AG04449 (cell line): ENCODE measurements at regions not wholly inside any gene's neighbourhood (a gene's known extent, or its start where the extent isn't known, plus 50 kb on each side); places are given as distances from the start of the nearest gene placed in this dataset.

ENCODE experiments used
- CTCF ChIA-PET: fragments of 350-600 bp; formaldehyde crosslinking; extraction: SDS; loops from one replicate; lab custom pipeline; 2021; ENCODE audit warnings: antibody characterized with exemption; lab: Yijun Ruan, JAX
- POLR2A ChIA-PET: fragments of 400-600, 350-600 bp; formaldehyde crosslinking; extraction: SDS; loops from one replicate; lab custom pipeline; 2020; ENCODE audit warnings: antibody characterized with exemption, inconsistent platforms; lab: Yijun Ruan, JAX
- DNase-seq: peaks from one replicate; pipeline ENCODE4 v3.0.0-alpha.2; 2010; ENCODE audit warnings: low read depth, low spot score
- H3K4me3 ChIP-seq: 2 replicates; pipeline ENCODE4 v1.5.1; 2011; ENCODE audit warnings: low read depth, mild to moderate bottlenecking, control low read depth, low read length
- CTCF ChIP-seq: IDR thresholded peaks from one replicate; pipeline ENCODE4 v1.5.1; 2011; ENCODE audit warnings: mild to moderate bottlenecking, moderate library complexity, low read length, control low read depth, inconsistent platforms; ENCODE audit not compliant: insufficient read depth; ENCODE audit errors: missing control alignments

- ChIA-PET CTCF (no interaction called here), POLR2A (no interaction called here)
- no peak for TF ChIP-seq CTCF
- H3K4me3 ChIP-seq = no peak overlapping the region
- DNase-seq = no peak
Measured at GRCh38 chr5:107803728-107804127, 133.0 kb upstream of the EFNA5 start.

GRCh38 chr5:107801061-107801460 lies 130.3 kb upstream of the EFNA5 start:
- no peak overlapping the region for H3K4me3 ChIP-seq
- ChIA-PET CTCF (no interaction called here), POLR2A (no interaction called here)
- no peak for DNase-seq
- TF ChIP-seq CTCF = no peak

- no peak for TF ChIP-seq CTCF
- H3K4me3 ChIP-seq = no peak overlapping the region
- no peak for DNase-seq
- POLR2A ChIA-PET = no interaction called here
- CTCF ChIA-PET = no interaction called here
Measured at GRCh38 chr5:107799306-107799705, 128.6 kb upstream of the EFNA5 start.

GRCh38 chr5:107796797-107797196 lies 126.1 kb upstream of the EFNA5 start:
- no peak for DNase-seq
- CTCF ChIA-PET = interaction anchor here (1.1 kb wide), 1 partner anchor 14 kb away, joined by 3 read pairs; no protein-coding TSS in a partner anchor
- no peak for TF ChIP-seq CTCF
- no peak overlapping the region for H3K4me3 ChIP-seq
- POLR2A ChIA-PET = no interaction called here

- ChIA-PET CTCF (interaction anchor here (0.7 kb wide), 1 partner anchor 16 kb away, joined by 3 read pairs; no protein-coding TSS in a partner anchor), POLR2A (no interaction called here)
- no peak for DNase-seq
- H3K4me3 ChIP-seq = no peak overlapping the region
- TF ChIP-seq CTCF = no peak
Measured at GRCh38 chr5:107794741-107795140, 124.0 kb upstream of the EFNA5 start.

GRCh38 chr5:107792940-107793339 lies 122.2 kb upstream of the EFNA5 start:
- ChIA-PET CTCF (no interaction called here), POLR2A (no interaction called here)
- no peak for TF ChIP-seq CTCF
- no peak overlapping the region for H3K4me3 ChIP-seq
- no peak for DNase-seq
